Mammary epithelial cell (primary cell): ENCODE measurements at regions not wholly inside any gene's neighbourhood (a gene's known extent, or its start where the extent isn't known, plus 50 kb on each side); places are given as distances from the start of the nearest gene placed in this dataset.

ENCODE experiments used
- EZH2 ChIP-seq: IDR thresholded peaks from 2 replicates; pipeline ENCODE4 v1.6.1; 2012; ENCODE audit warnings: low read length, inconsistent platforms, borderline replicate concordance
- TF ChIP-seq, protein P1 (sequence below), 2 donors: IDR thresholded peaks in 1 of 2; conservative IDR thresholded peaks in 1 of 2; 2 replicates each; pipeline ENCODE4 v1.5.1; 2011 to 2012; ENCODE audit warnings: inconsistent platforms in 2 of 2, low read length in 2 of 2, mild to moderate bottlenecking in 2 of 2, control low read depth in 1 of 2, low read depth in 1 of 2; ENCODE audit not compliant: insufficient read depth in 1 of 2; ENCODE audit errors: extremely low read depth in 1 of 2

DNA sequence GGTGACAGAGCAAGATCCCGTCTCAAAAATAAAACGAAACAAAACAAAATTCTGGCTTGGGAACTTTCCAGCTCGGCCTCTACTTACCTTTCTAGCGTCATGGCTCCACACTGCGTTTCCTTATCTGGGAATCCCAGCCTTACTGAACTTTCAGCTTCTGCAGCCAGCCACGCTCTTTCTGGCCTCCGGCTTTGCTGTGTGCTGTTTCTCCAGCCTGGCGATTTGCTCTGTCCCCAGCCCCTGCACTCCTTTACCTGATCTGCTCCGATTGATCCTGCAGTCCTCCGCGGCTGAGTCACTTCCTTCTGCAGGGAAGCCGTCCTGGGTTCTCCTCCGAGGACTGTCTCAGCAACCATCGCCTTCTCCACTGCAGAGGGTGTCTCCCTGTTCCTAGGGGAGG lies 71.0 kb upstream of the FAM171A1 start:
- TF ChIP-seq, protein P1, sequence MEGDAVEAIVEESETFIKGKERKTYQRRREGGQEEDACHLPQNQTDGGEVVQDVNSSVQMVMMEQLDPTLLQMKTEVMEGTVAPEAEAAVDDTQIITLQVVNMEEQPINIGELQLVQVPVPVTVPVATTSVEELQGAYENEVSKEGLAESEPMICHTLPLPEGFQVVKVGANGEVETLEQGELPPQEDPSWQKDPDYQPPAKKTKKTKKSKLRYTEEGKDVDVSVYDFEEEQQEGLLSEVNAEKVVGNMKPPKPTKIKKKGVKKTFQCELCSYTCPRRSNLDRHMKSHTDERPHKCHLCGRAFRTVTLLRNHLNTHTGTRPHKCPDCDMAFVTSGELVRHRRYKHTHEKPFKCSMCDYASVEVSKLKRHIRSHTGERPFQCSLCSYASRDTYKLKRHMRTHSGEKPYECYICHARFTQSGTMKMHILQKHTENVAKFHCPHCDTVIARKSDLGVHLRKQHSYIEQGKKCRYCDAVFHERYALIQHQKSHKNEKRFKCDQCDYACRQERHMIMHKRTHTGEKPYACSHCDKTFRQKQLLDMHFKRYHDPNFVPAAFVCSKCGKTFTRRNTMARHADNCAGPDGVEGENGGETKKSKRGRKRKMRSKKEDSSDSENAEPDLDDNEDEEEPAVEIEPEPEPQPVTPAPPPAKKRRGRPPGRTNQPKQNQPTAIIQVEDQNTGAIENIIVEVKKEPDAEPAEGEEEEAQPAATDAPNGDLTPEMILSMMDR (conservative IDR thresholded peaks at IDR 0.05 in 1 of 2, IDR thresholded peaks at IDR 0.05 in 1 of 2; ENCODE audit: extremely low read depth in 1 of 2, insufficient read depth in 1 of 2, low read depth in 1 of 2, low read length in 2 of 2) = no peak
- TF ChIP-seq EZH2 = no peak
